WTC11 (cell line): ENCODE measurements at regions not wholly inside any gene's neighbourhood (a gene's known extent, or its start where the extent isn't known, plus 50 kb on each side); places are given as distances from the start of the nearest gene placed in this dataset.

Source experiments
- ARID4B ChIP-seq: sonication (generic); formaldehyde crosslinking; IDR thresholded peaks from 2 replicates; pipeline ENCODE4 v1.8.0; 2023; ENCODE audit warnings: missing genetic modification reagents, mild to moderate bottlenecking, borderline replicate concordance
- CBFB ChIP-seq: sonication (generic); formaldehyde crosslinking; IDR thresholded peaks from 2 replicates; pipeline ENCODE4 v1.8.1; 2022; ENCODE audit warnings: mild to moderate bottlenecking, low read depth, missing genetic modification reagents
- CREM ChIP-seq: sonication (generic); formaldehyde crosslinking; IDR thresholded peaks from 2 replicates; pipeline ENCODE4 v1.8.1; 2022; ENCODE audit warnings: mild to moderate bottlenecking, missing genetic modification reagents, moderate library complexity
- CTCF ChIP-seq: fragments of 200-600 bp; IDR thresholded peaks from 2 replicates; pipeline ENCODE4 v1.8.0; 2022; ENCODE audit warnings: antibody characterized with exemption
- MYBL2 ChIP-seq: sonication (generic); formaldehyde crosslinking; IDR thresholded peaks from 2 replicates; pipeline ENCODE4 v1.8.1; 2023; ENCODE audit warnings: mild to moderate bottlenecking, moderate library complexity, missing genetic modification reagents
- NFE2L1 ChIP-seq: sonication (generic); formaldehyde crosslinking; IDR thresholded peaks from 2 replicates; pipeline ENCODE4 v1.8.1; 2023; ENCODE audit warnings: missing genetic modification reagents
- PRRX2 ChIP-seq: fragments of 250-450 bp; sonication (Bioruptor Pico); IDR thresholded peaks from 2 replicates; pipeline ENCODE4 v1.8.0; 2021; ENCODE audit warnings: mild to moderate bottlenecking
- SP1 ChIP-seq: sonication (generic); formaldehyde crosslinking; conservative IDR thresholded peaks from 2 replicates; pipeline ENCODE4 v1.8.1; 2022; ENCODE audit warnings: missing genetic modification reagents
- ZNF317 ChIP-seq: sonication (generic); formaldehyde crosslinking; IDR thresholded peaks from 2 replicates; pipeline ENCODE4 v1.8.1; 2023; ENCODE audit warnings: low read depth, mild to moderate bottlenecking, moderate library complexity, missing genetic modification reagents, borderline replicate concordance
- TF ChIP-seq, protein P1 (sequence below): sonication (generic); formaldehyde crosslinking; IDR thresholded peaks from 2 replicates; pipeline ENCODE4 v1.8.0; 2023; ENCODE audit warnings: missing genetic modification reagents
- TF ChIP-seq, protein P2 (sequence below): sonication (generic); formaldehyde crosslinking; IDR thresholded peaks from 2 replicates; pipeline ENCODE4 v1.8.0; 2022; ENCODE audit warnings: mild to moderate bottlenecking, missing genetic modification reagents
- TF ChIP-seq, protein P3 (sequence below): sonication (generic); formaldehyde crosslinking; IDR thresholded peaks from 2 replicates; pipeline ENCODE4 v1.8.1; 2022; ENCODE audit warnings: low read depth, mild to moderate bottlenecking, moderate library complexity, missing genetic modification reagents, borderline replicate concordance

GRCh38 chr9:89687188-89687587, 82.4 kb downstream of the GADD45G start:
- TF ChIP-seq ARID4B (CRISPR knock-in tag) (no peak), CTCF (no peak), PRRX2 (CRISPR knock-in tag) (no peak), CBFB (CRISPR knock-in tag) (no peak), CREM (CRISPR knock-in tag) (no peak), ZNF317 (CRISPR knock-in tag) (no peak), SP1 (CRISPR knock-in tag) (no peak), NFE2L1 (CRISPR knock-in tag) (no peak), MYBL2 (no peak)
- TF ChIP-seq, protein P1, sequence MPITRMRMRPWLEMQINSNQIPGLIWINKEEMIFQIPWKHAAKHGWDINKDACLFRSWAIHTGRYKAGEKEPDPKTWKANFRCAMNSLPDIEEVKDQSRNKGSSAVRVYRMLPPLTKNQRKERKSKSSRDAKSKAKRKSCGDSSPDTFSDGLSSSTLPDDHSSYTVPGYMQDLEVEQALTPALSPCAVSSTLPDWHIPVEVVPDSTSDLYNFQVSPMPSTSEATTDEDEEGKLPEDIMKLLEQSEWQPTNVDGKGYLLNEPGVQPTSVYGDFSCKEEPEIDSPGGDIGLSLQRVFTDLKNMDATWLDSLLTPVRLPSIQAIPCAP (CRISPR knock-in tag): no peak
- TF ChIP-seq, protein P2, sequence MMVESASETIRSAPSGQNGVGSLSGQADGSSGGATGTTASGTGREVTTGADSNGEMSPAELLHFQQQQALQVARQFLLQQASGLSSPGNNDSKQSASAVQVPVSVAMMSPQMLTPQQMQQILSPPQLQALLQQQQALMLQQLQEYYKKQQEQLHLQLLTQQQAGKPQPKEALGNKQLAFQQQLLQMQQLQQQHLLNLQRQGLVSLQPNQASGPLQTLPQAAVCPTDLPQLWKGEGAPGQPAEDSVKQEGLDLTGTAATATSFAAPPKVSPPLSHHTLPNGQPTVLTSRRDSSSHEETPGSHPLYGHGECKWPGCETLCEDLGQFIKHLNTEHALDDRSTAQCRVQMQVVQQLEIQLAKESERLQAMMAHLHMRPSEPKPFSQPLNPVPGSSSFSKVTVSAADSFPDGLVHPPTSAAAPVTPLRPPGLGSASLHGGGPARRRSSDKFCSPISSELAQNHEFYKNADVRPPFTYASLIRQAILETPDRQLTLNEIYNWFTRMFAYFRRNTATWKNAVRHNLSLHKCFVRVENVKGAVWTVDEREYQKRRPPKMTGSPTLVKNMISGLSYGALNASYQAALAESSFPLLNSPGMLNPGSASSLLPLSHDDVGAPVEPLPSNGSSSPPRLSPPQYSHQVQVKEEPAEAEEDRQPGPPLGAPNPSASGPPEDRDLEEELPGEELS (CRISPR knock-in tag): no peak
- TF ChIP-seq, protein P3, sequence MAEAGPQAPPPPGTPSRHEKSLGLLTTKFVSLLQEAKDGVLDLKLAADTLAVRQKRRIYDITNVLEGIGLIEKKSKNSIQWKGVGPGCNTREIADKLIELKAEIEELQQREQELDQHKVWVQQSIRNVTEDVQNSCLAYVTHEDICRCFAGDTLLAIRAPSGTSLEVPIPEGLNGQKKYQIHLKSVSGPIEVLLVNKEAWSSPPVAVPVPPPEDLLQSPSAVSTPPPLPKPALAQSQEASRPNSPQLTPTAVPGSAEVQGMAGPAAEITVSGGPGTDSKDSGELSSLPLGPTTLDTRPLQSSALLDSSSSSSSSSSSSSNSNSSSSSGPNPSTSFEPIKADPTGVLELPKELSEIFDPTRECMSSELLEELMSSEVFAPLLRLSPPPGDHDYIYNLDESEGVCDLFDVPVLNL (CRISPR knock-in tag): no peak
